Fibroblast of skin of right quadriceps (primary cell): ENCODE measurements at regions not wholly inside any gene's neighbourhood (a gene's known extent, or its start where the extent isn't known, plus 50 kb on each side); places are given as distances from the start of the nearest gene placed in this dataset.
A peak's percentile ranks its signal among the peaks of the same experiment; 100 is the strongest.
"Not testable (repeated sequence)": the region's sequence is repeated elsewhere in the genome, so short reads cannot be mapped to it uniquely, and the experiment has no call there.

Experiments
- DNase-seq: peaks from one replicate; pipeline ENCODE4 v3.0.0-alpha.2; 2013

DNA sequence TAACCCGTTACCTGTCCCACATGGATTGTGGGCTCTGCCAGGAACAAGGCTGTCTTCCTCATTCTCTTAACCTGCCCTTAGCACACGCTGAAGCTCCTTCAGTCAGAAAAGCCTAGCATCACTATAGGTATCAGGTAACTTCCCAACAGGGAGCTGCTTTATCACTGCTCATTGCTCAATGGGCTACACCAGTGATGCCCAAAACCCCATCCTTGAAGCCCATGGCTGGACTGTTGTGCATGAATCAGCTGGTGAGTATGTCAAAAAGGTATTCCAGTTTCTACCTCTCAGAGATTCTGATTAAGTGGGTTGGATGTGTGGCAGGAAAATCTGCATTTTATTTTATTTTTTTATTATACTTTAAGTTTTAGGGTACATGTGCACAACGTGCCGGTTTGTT lies 362.2 kb downstream of the LRATD1 start:
- DNase-seq: no peak

DNA sequence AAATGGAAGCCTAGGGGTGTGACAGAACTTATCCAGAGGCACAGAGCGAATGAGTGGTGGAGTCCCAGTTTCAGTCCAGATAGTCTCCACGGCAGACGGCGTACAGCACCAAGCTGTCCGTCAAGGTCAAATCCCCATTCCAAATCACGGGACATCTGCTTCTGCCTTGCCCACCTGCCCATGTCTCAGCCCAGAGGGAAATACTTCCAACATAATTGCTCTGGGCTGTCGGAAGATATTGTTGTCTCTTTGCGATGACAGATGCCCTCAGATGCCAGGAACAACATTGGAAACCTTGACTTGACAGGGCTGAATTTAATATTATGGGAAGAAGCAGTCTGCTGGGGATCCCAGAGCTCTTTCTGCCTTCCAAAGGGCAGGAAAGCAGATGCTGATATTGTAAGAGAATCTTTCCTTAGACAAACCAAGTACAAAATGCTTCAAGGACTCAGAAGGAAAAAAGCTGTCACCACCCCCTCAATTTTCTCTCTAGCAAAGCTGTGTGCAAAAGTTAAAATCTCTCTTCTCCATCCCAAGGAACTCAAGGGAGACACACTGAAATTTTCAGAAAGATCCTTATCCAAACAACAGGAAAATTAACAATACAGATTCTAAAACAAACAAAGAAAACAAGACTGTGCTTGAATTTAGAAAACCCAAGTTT lies 364.0 kb downstream of the LRATD1 start:
- DNase-seq: no peak

DNA sequence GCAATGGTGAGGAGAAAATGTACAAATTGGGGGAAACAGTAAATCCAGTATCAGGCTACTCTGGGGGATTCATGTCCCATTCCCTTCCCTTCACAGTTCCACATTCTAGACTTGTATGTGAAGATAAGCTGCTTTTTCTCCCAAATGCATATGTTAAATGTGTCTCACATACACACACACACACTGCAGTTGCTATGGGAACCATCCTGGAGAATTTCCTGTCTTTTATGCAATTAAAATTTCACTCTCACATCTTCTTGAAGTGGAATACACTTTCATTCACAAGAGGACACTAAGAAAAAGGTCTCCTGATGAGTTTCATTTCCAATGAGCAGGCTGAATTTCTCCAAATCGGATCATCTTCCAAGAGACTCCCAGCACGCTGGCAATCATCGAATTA lies 366.0 kb downstream of the LRATD1 start:
- DNase-seq: no peak

DNA sequence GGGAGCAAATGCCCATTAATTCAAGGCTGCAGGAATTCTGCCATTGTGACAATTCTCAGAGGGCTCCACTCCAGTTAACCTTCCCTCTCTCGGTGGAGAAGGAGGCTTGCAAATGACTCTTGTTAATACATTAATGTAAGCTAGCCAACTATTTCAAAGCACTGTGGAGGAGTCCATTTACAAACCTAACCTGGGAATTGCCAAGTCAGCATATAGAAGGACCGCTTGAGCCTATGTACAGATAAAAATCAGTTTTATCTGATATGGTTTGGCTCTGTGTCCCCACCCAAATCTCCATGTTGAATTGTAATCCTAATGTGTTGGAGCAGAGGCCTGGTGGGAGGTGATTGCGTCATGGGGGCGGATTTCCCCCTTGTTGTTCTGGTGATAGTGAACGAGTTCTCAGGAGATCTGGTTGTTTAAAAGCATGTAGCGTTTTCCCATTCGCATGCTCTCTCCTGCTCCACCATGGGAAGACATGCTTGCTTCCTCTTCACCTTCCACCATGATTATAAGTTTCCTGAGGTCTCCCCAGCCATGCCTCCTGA lies 366.7 kb downstream of the LRATD1 start:
- no peak for DNase-seq

DNA sequence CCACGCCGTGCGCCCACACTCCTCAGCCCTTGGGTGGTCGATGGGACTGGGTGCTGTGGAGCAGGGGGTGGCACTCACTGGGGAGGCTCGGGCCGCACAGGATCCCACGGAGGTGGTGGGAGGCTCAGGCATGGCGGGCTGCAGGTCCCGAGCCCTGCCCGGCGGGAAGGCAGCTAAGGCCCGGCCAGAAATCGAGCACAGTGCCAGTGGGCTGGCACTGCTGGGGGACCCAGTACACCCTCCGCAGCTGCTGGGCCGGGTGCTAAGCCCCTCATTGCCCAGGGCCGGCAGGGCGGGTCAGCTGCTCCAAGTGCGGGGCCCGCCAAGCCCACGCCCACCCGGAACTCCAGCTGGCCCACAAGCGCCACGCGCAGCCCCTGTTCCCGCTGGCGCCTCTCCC lies 370.0 kb downstream of the LRATD1 start:
- DNase-seq: not testable (repeated sequence)

DNA sequence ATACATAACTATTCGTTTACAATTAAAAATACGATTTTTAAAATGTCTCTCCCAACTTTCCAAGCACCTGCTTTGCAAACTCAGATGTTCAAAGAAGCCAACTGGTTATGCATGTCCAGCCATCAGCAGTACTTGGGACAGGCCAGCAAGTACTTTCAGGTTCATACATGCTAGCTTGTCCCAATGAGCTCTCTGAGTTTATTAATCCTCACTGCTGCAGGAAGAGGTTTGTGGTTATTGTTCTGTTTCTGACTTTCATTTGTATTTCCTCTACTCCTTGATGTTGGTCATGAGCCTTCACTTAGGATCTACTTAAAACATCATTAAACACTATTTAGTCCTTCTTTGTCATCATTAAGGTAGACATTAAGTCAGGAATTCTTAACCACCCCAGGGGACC lies 374.1 kb downstream of the LRATD1 start:
- DNase-seq: no peak

DNA sequence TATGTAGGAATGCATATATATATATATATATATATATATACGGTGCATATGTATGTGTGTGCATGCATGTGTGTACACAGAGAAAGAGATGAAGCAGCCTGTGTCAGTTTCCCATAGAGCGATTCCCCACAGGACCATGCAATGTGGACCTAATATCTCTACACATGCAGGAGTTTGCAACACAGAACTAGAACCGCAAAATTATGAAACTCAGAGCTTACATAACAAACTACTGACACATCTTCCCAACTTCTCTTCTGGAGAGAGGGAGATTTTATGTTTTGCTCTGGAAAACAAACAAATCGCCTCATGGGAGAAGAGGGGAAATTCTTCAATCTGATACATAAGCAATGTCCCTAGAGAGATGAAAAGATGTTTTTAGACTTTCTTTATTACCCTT lies 377.2 kb downstream of the LRATD1 start:
- peak; percentile 42 for DNase-seq

DNA sequence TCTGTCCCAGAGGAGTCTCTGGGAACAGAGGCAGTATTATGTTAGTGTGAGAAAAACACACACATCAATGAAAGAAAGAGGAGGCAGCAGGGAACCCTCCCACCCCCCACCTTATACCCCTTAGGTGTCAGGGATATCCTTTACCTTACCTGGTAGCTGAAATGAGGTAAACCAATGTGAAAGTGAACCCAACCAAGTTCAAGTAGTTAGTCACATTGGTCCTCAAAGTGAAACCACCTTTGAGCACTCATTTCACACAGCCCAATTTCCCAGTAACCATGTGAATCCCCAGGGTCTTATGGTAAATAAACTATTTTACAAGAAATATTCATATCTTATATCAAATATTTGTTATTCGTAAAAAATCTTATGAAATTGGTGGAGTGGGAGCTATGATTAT lies 377.8 kb downstream of the LRATD1 start:
- no peak for DNase-seq

DNA sequence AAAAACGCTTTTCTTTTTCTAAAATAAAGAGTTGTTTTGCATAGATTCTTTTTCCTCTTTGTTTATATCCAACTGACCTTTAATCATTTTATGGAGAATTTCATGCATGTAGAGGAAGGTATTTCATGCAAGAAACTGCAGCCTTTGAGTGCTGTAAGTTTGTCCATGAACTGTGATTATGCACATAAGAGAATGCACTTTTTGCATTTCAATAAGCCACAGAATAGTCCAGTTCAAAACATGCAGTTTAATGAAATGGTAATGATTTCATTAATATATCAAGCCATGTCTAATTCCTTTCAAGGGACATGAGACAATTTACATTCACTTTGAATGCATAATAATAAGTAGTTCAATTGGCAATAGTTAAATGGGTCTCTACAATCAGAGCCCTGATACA lies 386.3 kb downstream of the LRATD1 start:
- DNase-seq: no peak

DNA sequence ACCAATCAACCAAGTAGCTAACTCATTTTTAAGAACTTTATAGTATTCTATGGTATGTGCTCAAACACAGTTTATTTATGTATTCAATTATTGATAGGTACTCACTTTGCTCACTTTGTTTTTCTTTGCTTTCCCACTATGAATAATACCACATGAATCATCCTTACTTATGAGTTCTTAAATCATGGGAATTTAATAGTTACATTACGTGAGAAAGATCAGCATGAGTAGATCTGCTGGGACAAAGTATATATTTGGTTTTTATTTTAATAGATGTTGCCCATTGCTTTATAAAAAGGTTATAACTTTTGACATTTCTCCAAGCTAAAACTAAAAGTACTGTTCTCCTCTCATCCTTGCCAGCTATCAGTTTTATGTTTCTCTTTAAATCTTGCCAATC lies 390.7 kb downstream of the LRATD1 start:
- peak; percentile 65 for DNase-seq

DNA sequence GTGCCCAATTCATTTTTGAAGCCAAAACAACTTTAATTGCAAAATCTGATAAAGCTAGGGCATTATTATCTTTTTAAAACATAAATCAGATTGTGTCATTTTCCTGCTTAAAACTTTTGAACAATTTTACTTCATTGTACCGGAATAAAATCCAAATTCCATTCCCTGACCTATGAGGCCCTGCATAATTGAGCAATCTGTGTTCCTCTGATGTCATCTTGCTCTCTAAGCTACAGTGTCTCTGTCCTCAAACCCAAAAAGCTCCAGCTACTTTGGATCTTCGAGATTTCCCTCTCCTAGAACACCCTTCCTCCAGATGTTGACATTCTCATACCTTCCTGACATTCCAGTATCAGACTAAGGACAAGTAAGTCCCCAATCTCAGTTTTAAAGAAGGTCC lies 395.9 kb downstream of the LRATD1 start:
- no peak for DNase-seq

DNA sequence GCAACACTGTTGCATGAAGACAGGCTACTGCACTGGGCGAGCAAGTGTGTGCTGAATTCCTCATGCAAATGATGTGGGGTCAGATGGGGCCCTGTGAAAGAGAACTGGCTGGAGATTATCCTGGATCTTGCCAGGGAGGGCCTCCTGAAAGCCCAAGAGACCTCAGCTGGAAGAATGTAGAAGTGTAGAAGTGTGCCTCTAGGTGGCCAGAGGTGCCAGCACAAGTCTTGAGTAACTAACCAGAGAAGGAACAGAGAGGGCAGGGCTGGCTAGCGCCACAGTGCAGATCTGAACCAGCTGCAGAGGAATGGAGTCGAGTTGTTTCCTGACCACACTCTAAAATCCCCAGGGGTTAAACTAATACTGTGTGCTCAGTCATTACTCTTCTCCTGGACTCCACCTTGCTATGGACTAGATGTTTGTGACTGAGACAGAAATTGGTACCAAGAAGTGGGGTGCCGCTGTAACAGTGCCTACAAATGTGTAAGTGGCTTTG lies 399.3 kb downstream of the LRATD1 start:
- DNase-seq: peak; percentile 9

DNA sequence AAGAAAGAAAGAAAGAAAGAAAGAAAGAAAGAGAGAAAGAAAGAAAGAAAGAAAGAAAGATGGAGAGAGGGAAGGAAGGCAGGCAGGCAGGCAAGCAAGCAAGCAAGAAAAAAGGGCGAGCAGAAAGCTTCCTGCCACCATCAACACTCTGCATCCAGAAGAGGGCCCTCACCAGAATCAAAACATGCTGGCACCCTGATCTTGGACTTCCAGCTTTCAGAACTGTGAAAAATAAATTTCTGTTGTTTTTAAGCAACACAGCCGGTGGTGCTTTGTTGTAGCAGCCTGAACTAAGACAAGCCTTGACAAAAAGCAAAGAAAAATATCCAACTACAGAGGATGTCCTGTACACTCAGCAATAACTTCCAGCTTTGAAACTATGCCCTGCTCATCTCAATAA lies 401.7 kb downstream of the LRATD1 start:
- DNase-seq: no peak

DNA sequence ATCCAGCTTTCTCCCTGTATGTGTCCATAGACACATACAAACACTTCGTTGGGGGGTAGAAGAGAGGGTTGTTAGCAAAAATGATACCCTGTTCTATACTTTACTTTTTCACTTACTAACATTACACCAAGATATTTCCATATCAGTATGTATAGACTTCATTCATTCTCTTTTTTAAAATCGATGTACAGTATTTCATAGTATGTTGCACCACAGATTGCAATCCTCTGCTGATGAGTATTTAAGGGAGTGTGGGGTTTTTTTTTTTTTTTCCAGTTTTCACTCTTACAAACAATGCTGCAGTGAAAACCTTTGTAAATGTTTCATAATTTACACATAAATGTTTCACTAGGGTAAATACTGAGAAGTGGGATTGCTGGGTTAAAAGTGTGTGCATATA lies 402.3 kb downstream of the LRATD1 start:
- DNase-seq: no peak

DNA sequence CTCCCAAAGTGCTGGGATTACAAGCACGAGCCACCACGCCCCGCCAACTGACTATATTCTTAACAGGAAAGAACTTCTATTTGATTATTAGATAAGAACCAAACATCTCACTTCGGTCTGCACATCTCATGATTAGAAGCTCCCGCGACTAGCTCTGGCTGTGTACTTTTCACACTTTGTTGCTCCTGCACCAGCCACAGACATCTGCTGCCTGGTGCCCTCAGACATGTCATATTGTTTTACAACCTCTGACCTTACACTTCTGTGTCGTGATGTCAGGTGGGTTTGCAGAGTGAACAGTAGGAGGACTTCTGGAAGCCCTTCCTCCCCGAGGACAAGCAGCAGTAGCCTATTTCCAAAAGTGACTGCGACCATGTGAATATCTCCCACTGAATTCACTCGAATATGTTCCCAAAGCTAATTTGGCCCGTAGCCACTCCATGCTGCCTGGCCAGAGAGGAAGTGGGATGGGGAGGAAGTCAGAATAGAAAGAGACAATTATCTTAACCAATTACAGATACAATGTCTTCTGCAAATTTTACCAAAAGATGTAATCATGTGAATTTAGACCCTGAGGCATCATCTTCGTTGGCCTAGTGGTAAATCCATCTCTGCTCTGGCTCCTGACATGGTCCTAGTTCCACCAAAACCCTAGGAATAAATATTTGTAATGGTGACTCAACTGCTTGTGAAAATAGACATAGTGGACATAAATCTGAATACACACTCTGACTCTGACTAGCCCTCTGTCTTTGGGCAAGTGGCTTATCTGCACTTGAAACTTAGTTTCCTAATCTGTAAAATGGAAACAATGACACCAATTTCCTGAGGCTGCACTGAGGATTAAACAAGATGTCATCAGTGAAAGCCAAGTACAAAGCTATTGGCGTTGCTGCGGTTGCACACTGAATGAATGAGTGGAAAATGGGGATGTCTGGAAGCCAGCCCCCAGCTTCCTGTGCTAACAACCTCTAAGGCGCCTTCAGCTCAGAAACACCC lies 406.1 kb downstream of the LRATD1 start:
- peak; percentile 50 for DNase-seq

DNA sequence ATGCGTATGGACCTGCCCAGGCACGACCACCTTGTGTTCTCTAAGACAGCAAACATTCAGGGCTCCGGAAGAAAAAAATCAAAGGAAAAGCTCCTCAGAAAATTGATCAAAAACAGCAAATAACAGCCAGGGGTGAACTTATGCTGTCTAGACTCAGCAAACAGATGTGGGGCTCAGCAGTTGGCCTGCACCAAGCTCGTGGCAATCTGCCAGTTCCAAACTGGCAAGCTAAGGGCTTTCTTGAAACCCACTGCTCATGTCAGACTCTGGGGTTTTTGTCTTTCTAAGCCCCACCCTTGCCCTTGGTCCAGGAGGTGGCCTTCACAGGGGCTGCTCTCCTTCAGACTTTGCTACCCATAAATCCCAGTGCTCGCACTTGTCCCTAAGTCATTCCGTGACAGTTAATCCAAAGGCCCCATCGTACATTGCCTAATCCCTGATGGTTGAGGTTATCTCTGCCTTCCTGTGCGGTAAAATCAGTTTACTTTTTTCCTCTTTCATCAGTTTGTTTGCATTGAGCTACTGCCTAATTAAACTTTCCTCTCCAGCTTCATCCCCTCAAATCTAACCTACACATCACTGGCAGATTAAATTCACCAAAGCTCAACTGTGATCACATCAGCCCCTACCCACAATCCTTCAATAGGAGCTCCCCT lies 408.0 kb downstream of the LRATD1 start:
- no peak for DNase-seq

DNA sequence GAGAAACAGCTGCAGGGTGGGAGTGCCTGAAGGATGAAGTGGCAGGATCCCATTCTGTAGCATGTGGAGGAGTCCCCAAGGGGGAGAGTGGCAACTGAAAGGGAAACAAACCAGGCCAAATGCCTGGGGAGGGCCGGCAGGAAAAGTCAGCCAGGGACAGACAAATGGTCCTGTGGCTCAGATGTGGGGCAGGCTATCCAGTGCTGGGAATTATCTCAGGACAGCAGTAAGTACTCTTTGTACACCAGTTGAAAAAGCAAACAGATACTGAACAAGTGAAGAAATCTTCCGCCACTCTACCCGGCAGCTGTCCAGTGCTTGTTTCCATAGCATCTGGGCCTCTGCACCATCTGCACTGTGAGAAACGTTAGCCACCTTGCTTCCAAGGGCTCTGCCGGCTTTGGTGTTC lies 408.9 kb downstream of the LRATD1 start:
- no peak for DNase-seq

DNA sequence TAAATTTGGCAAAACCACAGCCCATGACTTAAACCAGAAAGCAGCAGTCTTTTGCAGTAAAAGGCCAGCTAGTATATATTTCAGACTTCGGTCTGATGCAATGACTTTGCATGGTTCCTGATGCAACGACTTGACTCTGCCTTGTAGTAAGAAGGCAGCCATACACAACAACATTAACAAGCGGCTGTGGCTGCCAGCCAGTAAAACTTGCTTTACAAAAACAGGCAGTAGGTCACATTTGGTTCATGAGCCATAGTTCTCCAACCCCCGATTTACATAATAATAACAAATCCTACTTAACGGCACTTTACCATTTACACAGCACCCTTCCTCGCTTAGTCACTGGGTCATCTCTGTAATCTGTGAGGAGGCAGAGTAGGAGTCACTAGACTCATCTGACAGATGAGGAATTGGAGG lies 410.3 kb downstream of the LRATD1 start:
- peak; percentile 96 for DNase-seq

DNA sequence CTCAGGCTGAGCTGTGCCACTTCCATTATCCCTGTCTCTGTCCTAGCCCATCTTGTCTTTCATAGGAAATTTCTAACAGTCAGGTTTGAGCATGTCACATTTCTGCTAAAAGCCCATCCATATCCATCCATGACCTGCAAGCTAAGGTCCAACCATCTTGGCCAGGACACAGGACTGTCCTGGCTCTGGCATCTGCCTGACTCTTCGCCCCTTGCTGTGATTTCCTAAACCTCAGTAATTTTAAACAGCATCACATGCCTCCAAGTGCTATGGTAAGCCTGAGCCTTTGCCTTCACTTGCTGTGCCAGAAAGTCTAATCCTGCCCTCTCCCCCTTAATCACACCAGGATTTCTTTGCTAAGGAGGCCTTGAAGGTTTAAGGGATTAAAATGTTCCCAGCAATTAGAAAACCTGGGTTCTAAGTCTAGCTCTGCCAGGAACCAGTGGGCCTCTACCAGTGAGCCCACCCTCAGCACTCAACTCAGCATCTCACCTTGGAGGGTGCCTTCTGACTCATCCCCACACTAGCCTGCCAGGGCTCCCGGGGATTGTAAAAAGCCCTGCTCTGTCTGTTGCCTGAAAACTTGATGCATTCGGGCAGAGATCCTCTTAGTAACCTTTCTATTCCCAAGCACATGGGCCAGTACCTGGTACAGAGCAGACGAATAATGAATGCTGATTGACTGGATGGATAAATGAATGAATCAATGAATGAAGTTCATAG lies 411.0 kb downstream of the LRATD1 start:
- DNase-seq: peak; percentile 19

DNA sequence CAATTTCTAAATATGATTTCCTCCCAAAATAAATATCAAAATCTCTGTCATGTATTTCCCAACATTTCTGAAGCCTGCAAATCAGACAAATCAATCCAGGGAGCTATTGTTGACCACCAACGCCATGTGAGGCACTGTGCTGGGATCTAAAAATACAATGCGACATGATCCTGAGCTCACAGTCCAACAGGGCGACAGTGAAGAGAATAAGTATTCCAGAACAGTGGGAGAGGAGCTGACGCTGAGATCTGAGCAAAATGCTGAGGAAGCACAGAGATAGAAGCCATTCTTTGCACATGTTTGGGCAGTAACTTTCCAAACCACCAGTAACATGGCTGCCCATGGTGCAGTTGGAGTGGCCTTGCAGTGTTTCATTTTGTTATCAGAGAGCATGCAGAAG lies 412.5 kb downstream of the LRATD1 start:
- no peak for DNase-seq

DNA sequence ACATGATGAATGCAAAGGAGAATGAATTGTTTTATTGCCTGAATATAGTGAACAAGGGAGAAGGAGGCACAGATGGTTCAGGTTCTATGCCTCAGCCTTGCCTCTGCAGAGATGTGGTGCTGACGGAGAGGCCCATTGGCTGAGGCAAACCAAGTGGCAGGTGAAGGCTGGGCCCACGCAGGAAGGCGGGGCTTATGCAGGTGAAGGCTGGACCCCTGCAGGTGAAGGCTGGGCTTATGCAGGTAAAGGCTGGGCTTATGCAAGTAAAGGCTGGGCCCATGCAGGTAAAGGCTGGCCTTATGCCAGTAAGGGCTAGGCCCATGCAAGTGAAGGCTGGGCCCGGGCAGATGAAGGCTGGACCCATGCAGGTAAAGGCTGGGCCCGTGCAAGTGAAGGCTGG lies 414.7 kb downstream of the LRATD1 start:
- no peak for DNase-seq

DNA sequence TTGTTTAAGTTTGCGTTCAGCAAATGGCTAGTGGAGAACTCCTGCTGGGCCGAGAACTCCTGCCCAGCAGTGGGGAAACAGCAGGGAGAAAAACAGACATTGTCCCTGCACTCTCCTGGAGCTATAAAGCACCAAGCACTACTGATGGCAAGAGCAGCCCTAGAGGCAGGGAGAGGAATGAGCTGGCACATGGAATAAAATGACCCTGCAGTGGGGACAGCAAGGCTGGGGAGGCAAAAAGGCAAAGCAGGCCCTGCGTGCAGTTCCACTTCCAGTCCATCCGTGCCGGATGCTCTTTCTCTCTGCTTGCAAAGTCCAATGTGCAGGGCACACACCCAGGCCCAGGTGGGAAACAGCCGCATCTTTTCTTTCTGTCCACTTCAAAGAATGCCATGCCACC lies 415.5 kb downstream of the LRATD1 start:
- no peak for DNase-seq
